Cerebellar cortex (tissue), 1 donor: ENCODE measurements at regions not wholly inside any gene's neighbourhood (a gene's known extent, or its start where the extent isn't known, plus 50 kb on each side); places are given as distances from the start of the nearest gene placed in this dataset.
"Not testable (repeated sequence)": the region's sequence is repeated elsewhere in the genome, so short reads cannot be mapped to it uniquely, and the experiment has no call there.

Experiments
- DNase-seq: peaks from one replicate; pipeline ENCODE4 v3.0.0-alpha.2; 2015; ENCODE audit warnings: low spot score

- peak; percentile 47 for DNase-seq
Measured at GRCh38 chr9:129414377-129414992, 206.4 kb downstream of the C9orf50 start.

- peak; percentile 96 for DNase-seq
Measured at GRCh38 chr9:129413537-129414376, 207.1 kb downstream of the C9orf50 start.

- DNase-seq: peak; percentile 83
Measured at GRCh38 chr9:129412814-129413536, 207.9 kb downstream of the C9orf50 start.

- DNase-seq: not testable (repeated sequence)
Measured at GRCh38 chr9:129412176-129412813, 208.6 kb downstream of the C9orf50 start.

GRCh38 chr9:129411501-129412175 lies 209.3 kb downstream of the C9orf50 start:
- no peak for DNase-seq

GRCh38 chr9:129410226-129410625 lies 210.7 kb downstream of the C9orf50 start:
- DNase-seq: no peak

GRCh38 chr9:129408535-129409215 lies 212.2 kb downstream of the C9orf50 start:
- peak; percentile 89 for DNase-seq

GRCh38 chr9:129407905-129408452 lies 212.9 kb downstream of the C9orf50 start:
- DNase-seq: no peak

- no peak for DNase-seq
Measured at GRCh38 chr9:129406278-129407225, 214.3 kb downstream of the C9orf50 start.

GRCh38 chr9:129405827-129406213 lies 215.1 kb downstream of the C9orf50 start:
- no peak for DNase-seq

- no peak for DNase-seq
Measured at GRCh38 chr9:129405089-129405826, 215.6 kb downstream of the C9orf50 start.

GRCh38 chr9:129404621-129405020 lies 216.3 kb downstream of the C9orf50 start:
- DNase-seq: no peak

GRCh38 chr9:129403779-129404620 lies 216.9 kb downstream of the C9orf50 start:
- no peak for DNase-seq

- no peak for DNase-seq
Measured at GRCh38 chr9:129402931-129403778, 217.7 kb downstream of the C9orf50 start.

- DNase-seq: no peak
Measured at GRCh38 chr9:129402371-129402739, 218.5 kb downstream of the C9orf50 start.

- DNase-seq: peak; percentile 53
Measured at GRCh38 chr9:129401623-129402370, 219.1 kb downstream of the C9orf50 start.
